GM23248 (cell line): ENCODE measurements at regions not wholly inside any gene's neighbourhood (a gene's known extent, or its start where the extent isn't known, plus 50 kb on each side); places are given as distances from the start of the nearest gene placed in this dataset.

Experiments used
- EZH2 ChIP-seq: fragments of 200-600 bp; sonication (generic); IDR thresholded peaks from 2 replicates; pipeline ENCODE4 v1.6.1; 2018; ENCODE audit warnings: antibody characterized with exemption, mild to moderate bottlenecking; ENCODE audit not compliant: insufficient read depth, poor library complexity, severe bottlenecking
- EZH2phosphoT487 ChIP-seq: fragments of 200-600 bp; sonication (generic); IDR thresholded peaks from 2 replicates; pipeline ENCODE4 v1.6.1; 2018; ENCODE audit warnings: antibody characterized with exemption, moderate library complexity, mild to moderate bottlenecking, low read depth; ENCODE audit not compliant: insufficient read depth

DNA sequence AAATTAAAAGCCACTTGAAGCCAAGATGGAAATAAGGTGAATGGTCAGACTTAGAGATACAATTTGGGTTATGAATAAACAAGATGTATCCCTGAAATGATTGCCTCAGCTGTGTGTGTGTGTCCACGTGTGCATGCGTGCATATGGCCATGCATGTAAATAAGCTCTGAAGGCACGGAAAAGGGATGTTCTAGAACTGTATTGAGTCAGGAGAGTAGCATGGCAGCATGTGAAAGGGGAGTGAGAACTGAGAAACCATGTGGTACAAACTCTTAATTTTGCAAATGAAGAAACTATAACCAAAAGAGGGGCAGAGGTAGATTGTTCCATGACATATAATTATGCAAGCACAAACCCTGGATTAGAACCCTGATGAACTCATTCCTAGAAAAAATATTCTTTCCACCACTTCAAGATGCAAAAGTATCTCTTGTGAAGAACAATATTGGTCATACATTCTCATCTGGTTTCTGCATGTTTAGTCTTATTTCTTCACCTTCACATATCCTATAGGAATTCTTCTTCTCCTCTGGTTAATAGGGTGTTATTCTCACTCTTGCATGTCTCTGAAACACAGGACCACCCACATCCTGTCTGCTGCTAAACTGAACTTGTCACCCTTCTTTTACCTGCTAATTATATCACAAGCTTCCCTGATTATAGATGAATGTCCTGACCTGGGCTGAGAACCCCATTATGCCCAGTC is 455.8 kb downstream of the SETBP1 start:
- no peak for TF ChIP-seq EZH2
- no peak for TF ChIP-seq EZH2phosphoT487
